Prostate gland (tissue), 2 donors: ENCODE measurements at regions not wholly inside any gene's neighbourhood (a gene's known extent, or its start where the extent isn't known, plus 50 kb on each side); places are given as distances from the start of the nearest gene placed in this dataset.

Source experiments
- DNase-seq: peaks from one replicate; pipeline ENCODE4 v3.0.0-alpha.2; 2019; ENCODE audit warnings: low spot score
- H3K27ac ChIP-seq, 2 donors: fragments of 200-600 bp; sonication (generic); 2 replicates each; pipeline ENCODE4 v1.5.1; 2017 to 2019
- H3K27me3 ChIP-seq: fragments of 200-600 bp; sonication (generic); replicated peaks from 2 replicates; pipeline ENCODE4 v1.5.1; 2019; ENCODE audit not compliant: insufficient read depth
- H3K36me3 ChIP-seq, 2 donors: fragments of 200-600 bp; sonication (generic); 1 replicate in 1 of 2; 2 replicates in 1 of 2; pipeline versions ENCODE4 v1.5.1 to v1.8.1; 2017 to 2019
- H3K4me1 ChIP-seq: fragments of 200-600 bp; sonication (generic); replicated peaks from 2 replicates; pipeline ENCODE4 v1.5.1; 2019
- H3K4me3 ChIP-seq, 2 donors: fragments of 200-600 bp; sonication (generic); 2 replicates each; pipeline ENCODE4 v1.5.1; 2017 to 2019
- H3K9me3 ChIP-seq: fragments of 200-600 bp; sonication (generic); 2 replicates; pipeline ENCODE4 v1.5.1; 2017
- CTCF ChIP-seq, 4 experiments: fragments of 200-600 bp in 2 of 4; fragments of 450-650 bp in 2 of 4; sonication (generic) in 2 of 4; IDR thresholded peaks; 1 replicate in 3 of 4; 2 replicates in 1 of 4; pipeline ENCODE4 v1.5.1; 2016 to 2019; ENCODE audit warnings: antibody characterized with exemption in 4 of 4, mild to moderate bottlenecking in 2 of 4, moderate library complexity in 2 of 4
- POLR2A ChIP-seq: fragments of 450-650 bp; IDR thresholded peaks from one replicate; pipeline ENCODE4 v1.6.1; 2016; ENCODE audit warnings: antibody characterized with exemption, mild to moderate bottlenecking
- POLR2AphosphoS5 ChIP-seq: sonication (generic); formaldehyde crosslinking; IDR thresholded peaks from one replicate; pipeline ENCODE4 v1.6.1; 2017; ENCODE audit warnings: antibody characterized with exemption
- WGBS: methylation state at CpG from one replicate; pipeline ENCODE4 v1.1.5; 2018; 5-methylcytosine and 5-hydroxymethylcytosine counted together
- intact Hi-C: fragments of 100-400 bp; cut with DNase I; formaldehyde crosslinking; loops from one replicate; pipeline ENCODE4 v1.14.2; 2022

GRCh38 chr4:170743633-170744032 lies 653.9 kb upstream of the AADAT start:
- no peaks in the 10 kb centered on the region for H3K27me3 ChIP-seq
- TF ChIP-seq CTCF (IDR thresholded peaks at IDR 0.05) (no peak), POLR2AphosphoS5 (no peak), POLR2A (no peak)
- H3K9me3 ChIP-seq: no peaks in the 10 kb centered on the region
- no peak overlapping the region for H3K4me3 ChIP-seq
- no peak overlapping the region for H3K27ac ChIP-seq
- WGBS: 59% methylated on average over 13 of the region's 13 CpGs
- no peaks in the 10 kb centered on the region for H3K36me3 ChIP-seq
- intact Hi-C loops: no loop called here
- no peak for DNase-seq
- H3K4me1 ChIP-seq: no peaks in the 10 kb centered on the region

GRCh38 chr4:170741856-170742255 lies 652.1 kb upstream of the AADAT start:
- no peaks in the 10 kb centered on the region for H3K27me3 ChIP-seq
- H3K36me3 ChIP-seq: no peaks in the 10 kb centered on the region
- no peak for DNase-seq
- intact Hi-C loops: no loop called here
- H3K27ac ChIP-seq: no peak overlapping the region
- TF ChIP-seq CTCF (IDR thresholded peaks at IDR 0.05) (no peak), POLR2AphosphoS5 (no peak), POLR2A (no peak)
- 86% methylated on average over 4 of the region's 4 CpGs for WGBS
- H3K4me1 ChIP-seq: no peaks in the 10 kb centered on the region
- no peaks in the 10 kb centered on the region for H3K9me3 ChIP-seq
- H3K4me3 ChIP-seq: no peak overlapping the region

- Histone ChIP-seq H3K27ac (no peak overlapping the region), H3K36me3 (no peaks in the 10 kb centered on the region), H3K4me1 (no peaks in the 10 kb centered on the region), H3K27me3 (no peaks in the 10 kb centered on the region), H3K4me3 (no peak overlapping the region), H3K9me3 (no peaks in the 10 kb centered on the region)
- no peak for DNase-seq
- intact Hi-C loops: no loop called here
- no peak for TF ChIP-seq POLR2AphosphoS5
- TF ChIP-seq CTCF (IDR thresholded peaks at IDR 0.05): no peak
- no peak for TF ChIP-seq POLR2A
Observed at GRCh38 chr4:170736710-170737109, 647.0 kb upstream of the AADAT start.

GRCh38 chr4:170729897-170730296 lies 640.1 kb upstream of the AADAT start:
- intact Hi-C loops: no loop called here
- TF ChIP-seq CTCF (IDR thresholded peaks at IDR 0.05) (no peak), POLR2A (no peak), POLR2AphosphoS5 (no peak)
- H3K36me3 ChIP-seq: no peaks in the 10 kb centered on the region
- 69% methylated on average over 3 of the region's 3 CpGs for WGBS
- no peaks in the 10 kb centered on the region for H3K9me3 ChIP-seq
- H3K4me3 ChIP-seq: no peak overlapping the region
- H3K27ac ChIP-seq: no peak overlapping the region
- no peak for DNase-seq
- no peaks in the 10 kb centered on the region for H3K27me3 ChIP-seq
- no peaks in the 10 kb centered on the region for H3K4me1 ChIP-seq

GRCh38 chr4:170729236-170729635 lies 639.5 kb upstream of the AADAT start:
- H3K27me3 ChIP-seq: no peaks in the 10 kb centered on the region
- H3K27ac ChIP-seq: no peak overlapping the region
- no peak overlapping the region for H3K4me3 ChIP-seq
- WGBS: 17% methylated on average over 4 of the region's 4 CpGs
- no peak for DNase-seq
- H3K9me3 ChIP-seq: no peaks in the 10 kb centered on the region
- no peaks in the 10 kb centered on the region for H3K4me1 ChIP-seq
- intact Hi-C loops: no loop called here
- no peaks in the 10 kb centered on the region for H3K36me3 ChIP-seq
- no peak for TF ChIP-seq POLR2A
- TF ChIP-seq CTCF (IDR thresholded peaks at IDR 0.05): no peak
- no peak for TF ChIP-seq POLR2AphosphoS5
